A549 (cell line): ENCODE measurements at regions not wholly inside any gene's neighbourhood (a gene's known extent, or its start where the extent isn't known, plus 50 kb on each side); places are given as distances from the start of the nearest gene placed in this dataset.

Experiments used
- ATAC-seq, 2 experiments: fragments of 200-7000 bp in 1 of 2; fragments of >200 bp in 1 of 2; cut with Nextera tagmentation in 1 of 2; cut with Tn5 transposase in 1 of 2; 3 replicates each; pipeline versions ENCODE4 v1.8.0 to v1.9.1; 2018 to 2020; ENCODE audit warnings: mild to moderate bottlenecking in 1 of 2, moderate library complexity in 1 of 2
- CTCF ChIA-PET: fragments of 300-600 bp; sonication (Branson Sonifier 250); formaldehyde crosslinking; extraction: SDS; loops from one replicate; lab custom pipeline; 2021; ENCODE audit warnings: antibody characterized with exemption, inconsistent platforms; lab: Yijun Ruan, JAX
- POLR2A ChIA-PET: fragments of 350-600 bp; formaldehyde crosslinking; extraction: SDS; loops from one replicate; lab custom pipeline; 2021; ENCODE audit warnings: antibody characterized with exemption, inconsistent platforms; lab: Yijun Ruan, JAX
- DNase-seq, 2 experiments: peaks; one replicate each; pipeline versions ENCODE4 v3.0.0 to v3.0.0-alpha.2; 2011 to 2016; ENCODE audit warnings: low read depth in 1 of 2, low spot score in 1 of 2
- FAIRE-seq: peaks from 2 replicates; lab custom pipeline; 2011; peaks lifted over from hg19 to GRCh38; lab: Jason Lieb, UNC
- H3K27ac ChIP-seq, 2 experiments: fragments of >200 bp; sonication (Bioruptor Twin); formaldehyde crosslinking; 3 replicates each; pipeline ENCODE4 v1.5.1; 2016 to 2017
- H3K4me1 ChIP-seq: fragments of >200 bp; sonication (Bioruptor Twin); formaldehyde crosslinking; 3 replicates; pipeline ENCODE4 v1.6.1; 2016
- H3K4me2 ChIP-seq: fragments of >200 bp; sonication (Bioruptor Twin); formaldehyde crosslinking; 3 replicates; pipeline ENCODE4 v1.6.1; 2016
- H3K4me3 ChIP-seq: fragments of >200 bp; sonication (Bioruptor Twin); formaldehyde crosslinking; 3 replicates; pipeline ENCODE4 v1.5.1; 2016
- H3K9me3 ChIP-seq: fragments of >200 bp; sonication (Bioruptor Twin); formaldehyde crosslinking; 3 replicates; pipeline ENCODE4 v1.6.1; 2016
- BHLHE40 ChIP-seq: IDR thresholded peaks from 2 replicates; pipeline ENCODE4 v1.6.1; 2012; ENCODE audit warnings: low read depth, low read length, inconsistent platforms
- CHD4 ChIP-seq: fragments of 200-600 bp; sonication (generic); IDR thresholded peaks from 2 replicates; pipeline ENCODE4 v1.6.1; 2016; ENCODE audit warnings: antibody characterized with exemption, mild to moderate bottlenecking, borderline replicate concordance
- GATA3 ChIP-seq: IDR thresholded peaks from 2 replicates; pipeline ENCODE4 v1.6.1; 2012; ENCODE audit warnings: borderline replicate concordance
- HDAC2 ChIP-seq: fragments of 200-600 bp; sonication (generic); IDR thresholded peaks from 2 replicates; pipeline ENCODE4 v1.6.1; 2016
- HEYL ChIP-seq: fragments of 250-450 bp; sonication (Bioruptor Pico); IDR thresholded peaks from 2 replicates; pipeline ENCODE4 v1.8.0; 2021; ENCODE audit warnings: mild to moderate bottlenecking, moderate library complexity
- MAFK ChIP-seq: fragments of 450-650 bp; IDR thresholded peaks from 2 replicates; pipeline ENCODE4 v1.6.1; 2014; ENCODE audit not compliant: partially characterized antibody
- NFE2L2 ChIP-seq: fragments of 150-350 bp; conservative IDR thresholded peaks from 2 replicates; pipeline ENCODE4 v1.6.1; 2014; ENCODE audit warnings: low read length
- NPAS2 ChIP-seq: fragments of 250-450 bp; sonication (Bioruptor Pico); IDR thresholded peaks from 2 replicates; pipeline ENCODE4 v1.8.0; 2022; ENCODE audit warnings: mild to moderate bottlenecking, moderate library complexity, borderline replicate concordance
- NR3C1 ChIP-seq: fragments of >200 bp; sonication (Bioruptor Twin); formaldehyde crosslinking; IDR thresholded peaks from 3 replicates; pipeline ENCODE4 v1.6.1; 2017
- PBX3 ChIP-seq: IDR thresholded peaks from 2 replicates; pipeline ENCODE4 v1.6.1; 2012
- POLR2A ChIP-seq: IDR thresholded peaks from 2 replicates; pipeline ENCODE4 v1.6.1; 2012; ENCODE audit warnings: mild to moderate bottlenecking, low read length
- RAD21 ChIP-seq, 2 experiments: fragments of >200 bp in 1 of 2; sonication (Bioruptor Twin) in 1 of 2; formaldehyde crosslinking in 1 of 2; IDR thresholded peaks in 1 of 2; conservative IDR thresholded peaks in 1 of 2; 2 replicates in 1 of 2; 3 replicates in 1 of 2; pipeline ENCODE4 v1.6.1; 2012 to 2018; ENCODE audit warnings: inconsistent platforms in 1 of 2
- RARB ChIP-seq: fragments of 250-450 bp; sonication (Bioruptor Pico); IDR thresholded peaks from 2 replicates; pipeline ENCODE4 v1.8.0; 2021; ENCODE audit warnings: mild to moderate bottlenecking, moderate library complexity
- RCOR1 ChIP-seq: fragments of 150-350 bp; IDR thresholded peaks from 2 replicates; pipeline ENCODE4 v1.6.1; 2014; ENCODE audit warnings: antibody characterized with exemption, low read length, low read depth
- REST ChIP-seq: fragments of 200-600 bp; sonication (generic); IDR thresholded peaks from 2 replicates; pipeline ENCODE4 v1.6.1; 2016; ENCODE audit warnings: antibody characterized with exemption, mild to moderate bottlenecking, moderate library complexity
- RFX5 ChIP-seq: fragments of 450-650 bp; IDR thresholded peaks from 2 replicates; pipeline ENCODE4 v1.7.1; 2014; ENCODE audit warnings: antibody characterized with exemption, mild to moderate bottlenecking, moderate library complexity
- SMC3 ChIP-seq: fragments of >200 bp; sonication (Bioruptor Twin); formaldehyde crosslinking; IDR thresholded peaks from 3 replicates; pipeline ENCODE4 v1.6.1; 2018; ENCODE audit warnings: inconsistent platforms
- TP53 ChIP-seq: fragments of 250-450 bp; sonication (Bioruptor Pico); IDR thresholded peaks from 2 replicates; pipeline ENCODE4 v1.5.0; 2021; ENCODE audit warnings: mild to moderate bottlenecking, moderate library complexity
- ZNF302 ChIP-seq: fragments of 250-450 bp; sonication (Bioruptor Pico); IDR thresholded peaks from 2 replicates; pipeline ENCODE4 v1.9.0; 2021; ENCODE audit warnings: inconsistent platforms, mild to moderate bottlenecking, moderate library complexity
- WGBS: methylation state at CpG from one replicate; pipeline ENCODE4 v1.1.6; 2017; ENCODE audit errors: missing lambda C conversion rate; 5-methylcytosine and 5-hydroxymethylcytosine counted together
- TF ChIP-seq, protein P1 (sequence below): fragments of >200 bp; sonication (Bioruptor Twin); formaldehyde crosslinking; IDR thresholded peaks from 3 replicates; pipeline ENCODE4 v1.6.1; 2016
- TF ChIP-seq, protein P2 (sequence below): IDR thresholded peaks from 2 replicates; pipeline ENCODE4 v1.6.1; 2012

- ATAC-seq (no peak), DNase-seq (no peak), FAIRE-seq (no peak)
- no peaks in the 10 kb centered on the region for H3K4me1 ChIP-seq
- POLR2A ChIA-PET = no interaction called here
- CTCF ChIA-PET = no interaction called here
- H3K4me3 ChIP-seq = no peak overlapping the region
- no peak for TF ChIP-seq MAFK
- TF ChIP-seq, protein P1, sequence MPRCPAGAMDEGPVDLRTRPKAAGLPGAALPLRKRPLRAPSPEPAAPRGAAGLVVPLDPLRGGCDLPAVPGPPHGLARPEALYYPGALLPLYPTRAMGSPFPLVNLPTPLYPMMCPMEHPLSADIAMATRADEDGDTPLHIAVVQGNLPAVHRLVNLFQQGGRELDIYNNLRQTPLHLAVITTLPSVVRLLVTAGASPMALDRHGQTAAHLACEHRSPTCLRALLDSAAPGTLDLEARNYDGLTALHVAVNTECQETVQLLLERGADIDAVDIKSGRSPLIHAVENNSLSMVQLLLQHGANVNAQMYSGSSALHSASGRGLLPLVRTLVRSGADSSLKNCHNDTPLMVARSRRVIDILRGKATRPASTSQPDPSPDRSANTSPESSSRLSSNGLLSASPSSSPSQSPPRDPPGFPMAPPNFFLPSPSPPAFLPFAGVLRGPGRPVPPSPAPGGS = no peak
- no peak for TF ChIP-seq NPAS2 (CRISPR knock-in tag)
- TF ChIP-seq BHLHE40 = no peak
- no peak for TF ChIP-seq TP53 (CRISPR knock-in tag)
- no peak for TF ChIP-seq HDAC2
- no peak for TF ChIP-seq HEYL (CRISPR knock-in tag)
- no peak for TF ChIP-seq SMC3
- TF ChIP-seq RAD21 (conservative IDR thresholded peaks at IDR 0.05 in 1 of 2, IDR thresholded peaks at IDR 0.05 in 1 of 2) = no peak
- no peak for TF ChIP-seq NR3C1
- no peak for TF ChIP-seq RCOR1
- 65% methylated on average over 5 of the region's 5 CpGs for WGBS
- no peak overlapping the region for H3K4me2 ChIP-seq
- no peaks in the 10 kb centered on the region for H3K9me3 ChIP-seq
- no peak overlapping the region for H3K27ac ChIP-seq
Observed at GRCh38 chr13:74596691-74597090, 462.5 kb upstream of the KLF12 start.

- H3K9me3 ChIP-seq = no peaks in the 10 kb centered on the region
- no peak overlapping the region for H3K4me2 ChIP-seq
- TF ChIP-seq ZNF302 = no peak
- TF ChIP-seq, protein P1 = no peak
- no peak for TF ChIP-seq NFE2L2
- TF ChIP-seq PBX3 = no peak
- no peak for TF ChIP-seq RFX5
- no peak for TF ChIP-seq NPAS2 (CRISPR knock-in tag)
- no peak for TF ChIP-seq GATA3
- TF ChIP-seq RARB (CRISPR knock-in tag) = no peak
- no peak for TF ChIP-seq MAFK
- TF ChIP-seq, protein P2, sequence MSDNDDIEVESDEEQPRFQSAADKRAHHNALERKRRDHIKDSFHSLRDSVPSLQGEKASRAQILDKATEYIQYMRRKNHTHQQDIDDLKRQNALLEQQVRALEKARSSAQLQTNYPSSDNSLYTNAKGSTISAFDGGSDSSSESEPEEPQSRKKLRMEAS = no peak
- no peak for TF ChIP-seq REST
- no peak for TF ChIP-seq POLR2A
- no peak for TF ChIP-seq CHD4
- TF ChIP-seq NR3C1 = no peak
- no peak for TF ChIP-seq SMC3
- H3K27ac ChIP-seq = no peak overlapping the region
- no peaks in the 10 kb centered on the region for H3K4me1 ChIP-seq
- DNase-seq = no peak
- POLR2A ChIA-PET = no interaction called here
- 45% methylated on average over 3 of the region's 3 CpGs for WGBS
- FAIRE-seq = no peak
- H3K4me3 ChIP-seq = no peak overlapping the region
- no peak for ATAC-seq
- CTCF ChIA-PET = no interaction called here
Observed at GRCh38 chr13:74593688-74594087, 459.5 kb upstream of the KLF12 start.
